Hepatocyte (in vitro differentiated cells): ENCODE measurements at regions not wholly inside any gene's neighbourhood (a gene's known extent, or its start where the extent isn't known, plus 50 kb on each side); places are given as distances from the start of the nearest gene placed in this dataset.

Experiments used
- DNase-seq: peaks from one replicate; pipeline ENCODE4 v3.0.0-alpha.2; 2016; ENCODE audit warnings: low spot score
- H2AFZ ChIP-seq: fragments of 200-600 bp; sonication (generic); 2 replicates; pipeline ENCODE4 v1.6.0; 2016; ENCODE audit warnings: antibody characterized with exemption, mild to moderate bottlenecking
- H3K27ac ChIP-seq: fragments of 200-600 bp; sonication (generic); 2 replicates; pipeline ENCODE4 v1.5.1; 2016; ENCODE audit warnings: mild to moderate bottlenecking
- H3K27me3 ChIP-seq: fragments of 200-600 bp; sonication (generic); 2 replicates; pipeline ENCODE4 v1.6.1; 2016
- H3K36me3 ChIP-seq: fragments of 200-600 bp; sonication (generic); replicated peaks from 2 replicates; pipeline ENCODE4 v1.5.1; 2016; ENCODE audit warnings: low read depth; ENCODE audit not compliant: insufficient read depth
- H3K4me1 ChIP-seq: fragments of 200-600 bp; sonication (generic); 2 replicates; pipeline ENCODE4 v1.5.1; 2016; ENCODE audit warnings: mild to moderate bottlenecking, moderate library complexity; ENCODE audit not compliant: insufficient read depth
- H3K4me2 ChIP-seq: fragments of 200-600 bp; sonication (generic); 2 replicates; pipeline ENCODE4 v1.6.0; 2016
- H3K4me3 ChIP-seq: fragments of 200-600 bp; sonication (generic); 2 replicates; pipeline ENCODE4 v1.5.1; 2016; ENCODE audit warnings: mild to moderate bottlenecking
- H3K79me2 ChIP-seq: fragments of 200-600 bp; sonication (generic); 2 replicates; pipeline ENCODE4 v1.6.0; 2017; ENCODE audit warnings: mild to moderate bottlenecking
- H3K9me2 ChIP-seq: fragments of 200-600 bp; sonication (generic); replicated peaks from 2 replicates; pipeline ENCODE4 v1.6.0; 2017; ENCODE audit warnings: mild to moderate bottlenecking; ENCODE audit not compliant: insufficient read depth
- H3K9me3 ChIP-seq: fragments of 200-600 bp; sonication (generic); 2 replicates; pipeline ENCODE4 v1.5.1; 2016; ENCODE audit warnings: low read depth, mild to moderate bottlenecking
- H4K20me1 ChIP-seq: fragments of 200-600 bp; sonication (generic); 2 replicates; pipeline ENCODE4 v1.6.0; 2016; ENCODE audit warnings: mild to moderate bottlenecking; ENCODE audit not compliant: insufficient read depth, poor library complexity, severe bottlenecking
- EZH2 ChIP-seq: fragments of 200-600 bp; sonication (generic); IDR thresholded peaks from 2 replicates; pipeline ENCODE4 v1.6.1; 2016; ENCODE audit warnings: antibody characterized with exemption, mild to moderate bottlenecking, borderline replicate concordance
- EZH2phosphoT487 ChIP-seq: fragments of 200-600 bp; sonication (generic); IDR thresholded peaks from one replicate; pipeline ENCODE4 v1.6.1; 2018; ENCODE audit warnings: antibody characterized with exemption, mild to moderate bottlenecking, low read depth, moderate library complexity; ENCODE audit not compliant: unreplicated experiment, severe bottlenecking
- WGBS: methylation state at CpG from one replicate; pipeline ENCODE4 v1.1.6; 2016; ENCODE audit warnings: low lambda C conversion rate; ENCODE audit errors: missing lambda C conversion rate; 5-methylcytosine and 5-hydroxymethylcytosine counted together
- TF ChIP-seq, protein P1 (sequence below): fragments of 200-600 bp; sonication (generic); IDR thresholded peaks from 2 replicates; pipeline ENCODE4 v1.5.1; 2016; ENCODE audit warnings: antibody characterized with exemption, mild to moderate bottlenecking; ENCODE audit not compliant: poor library complexity

DNA sequence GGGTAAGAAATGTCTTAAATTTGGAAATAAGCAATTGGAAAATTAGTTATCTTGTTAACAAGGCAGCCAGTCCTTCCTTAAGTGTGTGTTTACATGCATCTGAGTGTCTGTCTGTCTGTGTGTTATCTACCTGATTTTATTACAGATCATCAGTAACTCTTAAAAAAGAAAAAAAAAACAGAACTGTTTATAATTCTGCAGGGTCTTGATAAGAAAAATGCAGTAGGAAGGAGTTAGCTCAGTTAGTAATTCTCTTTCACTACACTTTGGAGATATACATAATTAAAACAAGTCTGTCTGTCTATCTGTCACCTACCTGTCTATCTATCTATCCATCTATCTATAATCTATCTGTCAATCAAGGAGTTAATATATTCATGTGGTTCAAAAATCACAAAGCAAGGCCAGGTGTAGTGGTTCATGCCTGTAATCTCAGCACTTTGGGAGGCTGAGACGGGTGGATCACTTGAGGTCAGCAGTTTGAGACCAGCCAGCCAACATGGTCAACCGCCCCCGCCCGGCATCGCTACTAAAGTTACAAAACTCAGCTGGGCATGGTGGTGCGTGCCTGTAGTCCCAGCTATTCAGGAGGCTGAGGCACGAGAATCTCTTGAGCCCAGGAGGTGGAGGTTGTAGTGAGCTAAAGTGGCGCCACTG is 135.5 kb upstream of the SGO1 start:
- no peaks in the 10 kb centered on the region for H3K9me2 ChIP-seq
- H2AFZ ChIP-seq: peak overlapping the region; percentile 37
- H3K9me3 ChIP-seq: no peaks in the 10 kb centered on the region
- no peak for TF ChIP-seq EZH2
- no peak for TF ChIP-seq EZH2phosphoT487
- TF ChIP-seq, protein P1, sequence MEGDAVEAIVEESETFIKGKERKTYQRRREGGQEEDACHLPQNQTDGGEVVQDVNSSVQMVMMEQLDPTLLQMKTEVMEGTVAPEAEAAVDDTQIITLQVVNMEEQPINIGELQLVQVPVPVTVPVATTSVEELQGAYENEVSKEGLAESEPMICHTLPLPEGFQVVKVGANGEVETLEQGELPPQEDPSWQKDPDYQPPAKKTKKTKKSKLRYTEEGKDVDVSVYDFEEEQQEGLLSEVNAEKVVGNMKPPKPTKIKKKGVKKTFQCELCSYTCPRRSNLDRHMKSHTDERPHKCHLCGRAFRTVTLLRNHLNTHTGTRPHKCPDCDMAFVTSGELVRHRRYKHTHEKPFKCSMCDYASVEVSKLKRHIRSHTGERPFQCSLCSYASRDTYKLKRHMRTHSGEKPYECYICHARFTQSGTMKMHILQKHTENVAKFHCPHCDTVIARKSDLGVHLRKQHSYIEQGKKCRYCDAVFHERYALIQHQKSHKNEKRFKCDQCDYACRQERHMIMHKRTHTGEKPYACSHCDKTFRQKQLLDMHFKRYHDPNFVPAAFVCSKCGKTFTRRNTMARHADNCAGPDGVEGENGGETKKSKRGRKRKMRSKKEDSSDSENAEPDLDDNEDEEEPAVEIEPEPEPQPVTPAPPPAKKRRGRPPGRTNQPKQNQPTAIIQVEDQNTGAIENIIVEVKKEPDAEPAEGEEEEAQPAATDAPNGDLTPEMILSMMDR: no peak
- no peaks in the 10 kb centered on the region for H3K27me3 ChIP-seq
- peaks cover 5% of the 10 kb centered on the region for H3K4me1 ChIP-seq
- no peaks in the 10 kb centered on the region for H4K20me1 ChIP-seq
- H3K79me2 ChIP-seq: no peaks in the 10 kb centered on the region
- H3K36me3 ChIP-seq: no peaks in the 10 kb centered on the region
- H3K27ac ChIP-seq: no peak overlapping the region
- H3K4me2 ChIP-seq: no peak overlapping the region
- WGBS: 91% methylated on average over 8 of the region's 8 CpGs
- DNase-seq: no peak
- no peak overlapping the region for H3K4me3 ChIP-seq

DNA sequence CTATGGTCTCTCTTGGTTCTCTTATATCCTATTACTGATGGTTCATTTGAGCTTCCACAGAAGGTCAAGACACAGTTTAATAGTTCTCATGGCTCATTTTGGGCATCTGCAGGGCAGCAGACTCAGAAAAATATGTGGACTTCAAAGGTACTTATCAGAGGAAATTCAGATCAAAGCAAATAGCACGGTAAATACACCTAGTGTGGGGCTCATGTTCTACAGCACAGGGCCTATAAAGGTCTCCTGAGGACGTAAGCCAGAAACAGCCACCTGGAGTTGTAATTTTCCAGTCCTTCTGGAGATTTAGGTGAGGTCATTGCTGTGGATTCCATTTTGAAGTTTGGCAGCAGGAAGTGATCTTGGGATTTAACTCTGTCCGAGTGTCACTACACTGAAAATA is 134.5 kb upstream of the SGO1 start:
- DNase-seq: peak; percentile 13
- no peak for TF ChIP-seq EZH2phosphoT487
- TF ChIP-seq EZH2: no peak
- TF ChIP-seq, protein P1: no peak
- 22% methylated on average over 3 of the region's 3 CpGs for WGBS
- no peaks in the 10 kb centered on the region for H3K27me3 ChIP-seq
- H2AFZ ChIP-seq: peak overlapping the region; percentile 37
- H3K9me2 ChIP-seq: no peaks in the 10 kb centered on the region
- H3K79me2 ChIP-seq: no peaks in the 10 kb centered on the region
- peaks cover 5% of the 10 kb centered on the region for H3K4me1 ChIP-seq
- no peaks in the 10 kb centered on the region for H4K20me1 ChIP-seq
- H3K4me2 ChIP-seq: no peak overlapping the region
- no peaks in the 10 kb centered on the region for H3K36me3 ChIP-seq
- H3K9me3 ChIP-seq: no peaks in the 10 kb centered on the region
- no peak overlapping the region for H3K4me3 ChIP-seq
- peak overlapping the region; percentile 11 for H3K27ac ChIP-seq

DNA sequence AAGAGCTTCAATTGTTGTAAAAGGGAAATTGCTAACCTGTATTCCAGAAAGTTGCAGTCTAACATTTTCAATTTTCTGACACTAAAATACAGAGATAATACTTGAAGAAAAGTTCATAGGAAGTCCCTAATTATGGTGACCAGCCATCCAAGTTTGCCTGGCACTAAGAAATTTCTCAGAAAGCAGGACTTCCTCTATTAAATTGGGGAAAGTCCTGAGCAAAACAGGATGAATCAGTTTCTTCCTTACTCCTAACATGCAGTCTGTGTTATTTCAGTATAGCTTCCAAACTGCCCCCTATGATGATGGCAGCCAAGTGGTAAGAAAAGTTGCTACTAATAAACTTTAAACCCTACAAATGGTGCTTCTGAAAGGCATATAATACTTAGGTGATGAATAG is 133.5 kb upstream of the SGO1 start:
- Histone ChIP-seq H3K4me2 (no peak overlapping the region), H3K36me3 (no peaks in the 10 kb centered on the region), H3K9me2 (no peaks in the 10 kb centered on the region), H3K9me3 (no peaks in the 10 kb centered on the region), H2AFZ (no peak overlapping the region), H3K79me2 (no peaks in the 10 kb centered on the region), H3K4me1 (peaks cover 5% of the 10 kb centered on the region), H3K27me3 (no peaks in the 10 kb centered on the region), H3K27ac (no peak overlapping the region), H4K20me1 (no peaks in the 10 kb centered on the region), H3K4me3 (no peak overlapping the region)
- TF ChIP-seq EZH2: no peak
- TF ChIP-seq, protein P1: no peak
- TF ChIP-seq EZH2phosphoT487: no peak
- DNase-seq: no peak

DNA sequence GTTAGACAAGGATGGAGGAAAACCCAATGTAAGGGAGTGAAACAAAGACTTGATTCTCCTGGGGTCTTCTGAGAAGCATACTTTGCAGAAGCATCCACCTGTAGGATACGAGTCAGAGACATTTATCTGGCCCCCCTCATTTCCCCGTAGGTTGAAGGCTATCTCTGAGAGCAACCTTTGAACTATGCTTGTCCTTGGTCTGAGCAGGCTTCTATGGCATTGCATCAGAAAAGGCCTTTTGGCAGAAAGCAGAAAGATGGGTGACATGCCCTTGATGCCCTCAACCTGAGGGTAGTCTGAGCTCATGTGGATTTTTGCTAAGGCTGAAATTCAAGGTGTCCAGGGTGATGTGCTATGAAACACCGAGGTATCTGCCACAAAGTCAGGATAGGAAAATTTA is 131.6 kb upstream of the SGO1 start:
- H3K79me2 ChIP-seq: no peaks in the 10 kb centered on the region
- no peaks in the 10 kb centered on the region for H3K9me2 ChIP-seq
- TF ChIP-seq, protein P1: no peak
- TF ChIP-seq EZH2phosphoT487 (no peak), EZH2 (no peak)
- no peaks in the 10 kb centered on the region for H3K27me3 ChIP-seq
- 87% methylated on average over 3 of the region's 3 CpGs for WGBS
- DNase-seq: no peak
- no peak overlapping the region for H2AFZ ChIP-seq
- no peak overlapping the region for H3K4me3 ChIP-seq
- peaks cover 5% of the 10 kb centered on the region for H3K4me1 ChIP-seq
- no peaks in the 10 kb centered on the region for H4K20me1 ChIP-seq
- no peaks in the 10 kb centered on the region for H3K9me3 ChIP-seq
- no peak overlapping the region for H3K27ac ChIP-seq
- H3K36me3 ChIP-seq: no peaks in the 10 kb centered on the region
- no peak overlapping the region for H3K4me2 ChIP-seq
